Sigmoid colon (tissue), 4 donors: ENCODE measurements at regions not wholly inside any gene's neighbourhood (a gene's known extent, or its start where the extent isn't known, plus 50 kb on each side); places are given as distances from the start of the nearest gene placed in this dataset.

ENCODE experiments used
- EP300 ChIP-seq, 4 donors: sonication (generic); formaldehyde crosslinking; IDR thresholded peaks; one replicate each; pipeline ENCODE4 v1.6.1; 2017; ENCODE audit warnings: antibody characterized with exemption in 4 of 4
- TF ChIP-seq, protein P1 (sequence below), 4 experiments: fragments of 450-650 bp in 3 of 4; fragments of 200-600 bp in 1 of 4; IDR thresholded peaks; one replicate each; pipeline ENCODE4 v1.5.1; 2016 to 2019; ENCODE audit warnings: antibody characterized with exemption in 4 of 4, mild to moderate bottlenecking in 3 of 4, moderate library complexity in 2 of 4

DNA sequence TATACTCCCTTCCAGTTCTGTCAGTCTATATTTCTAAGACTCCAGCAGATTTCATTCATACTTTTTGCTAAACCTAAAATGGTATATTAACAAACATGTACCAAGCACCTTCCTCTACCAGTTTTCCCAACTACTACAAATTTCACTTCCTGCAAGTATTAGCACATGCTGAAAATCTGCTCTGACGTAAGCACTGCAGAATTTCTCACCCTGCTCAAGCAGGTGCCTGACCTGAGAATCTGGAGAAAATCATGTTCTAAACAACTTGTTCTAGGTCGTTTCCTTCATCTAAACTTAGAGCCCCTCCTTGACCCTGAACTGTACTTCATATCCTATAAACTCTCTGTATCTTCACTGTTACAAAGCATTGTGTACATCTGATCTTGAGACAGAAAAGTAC is 380.7 kb upstream of the NOCT start:
- TF ChIP-seq, protein P1, sequence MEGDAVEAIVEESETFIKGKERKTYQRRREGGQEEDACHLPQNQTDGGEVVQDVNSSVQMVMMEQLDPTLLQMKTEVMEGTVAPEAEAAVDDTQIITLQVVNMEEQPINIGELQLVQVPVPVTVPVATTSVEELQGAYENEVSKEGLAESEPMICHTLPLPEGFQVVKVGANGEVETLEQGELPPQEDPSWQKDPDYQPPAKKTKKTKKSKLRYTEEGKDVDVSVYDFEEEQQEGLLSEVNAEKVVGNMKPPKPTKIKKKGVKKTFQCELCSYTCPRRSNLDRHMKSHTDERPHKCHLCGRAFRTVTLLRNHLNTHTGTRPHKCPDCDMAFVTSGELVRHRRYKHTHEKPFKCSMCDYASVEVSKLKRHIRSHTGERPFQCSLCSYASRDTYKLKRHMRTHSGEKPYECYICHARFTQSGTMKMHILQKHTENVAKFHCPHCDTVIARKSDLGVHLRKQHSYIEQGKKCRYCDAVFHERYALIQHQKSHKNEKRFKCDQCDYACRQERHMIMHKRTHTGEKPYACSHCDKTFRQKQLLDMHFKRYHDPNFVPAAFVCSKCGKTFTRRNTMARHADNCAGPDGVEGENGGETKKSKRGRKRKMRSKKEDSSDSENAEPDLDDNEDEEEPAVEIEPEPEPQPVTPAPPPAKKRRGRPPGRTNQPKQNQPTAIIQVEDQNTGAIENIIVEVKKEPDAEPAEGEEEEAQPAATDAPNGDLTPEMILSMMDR (IDR thresholded peaks at IDR 0.05), result no peak
- no peak for TF ChIP-seq EP300 (IDR thresholded peaks at IDR 0.05)
